ENCODE measurements at regions not wholly inside any gene's neighbourhood (a gene's known extent, or its start where the extent isn't known, plus 50 kb on each side); places are given as distances from the start of the nearest gene placed in this dataset.

DNA sequence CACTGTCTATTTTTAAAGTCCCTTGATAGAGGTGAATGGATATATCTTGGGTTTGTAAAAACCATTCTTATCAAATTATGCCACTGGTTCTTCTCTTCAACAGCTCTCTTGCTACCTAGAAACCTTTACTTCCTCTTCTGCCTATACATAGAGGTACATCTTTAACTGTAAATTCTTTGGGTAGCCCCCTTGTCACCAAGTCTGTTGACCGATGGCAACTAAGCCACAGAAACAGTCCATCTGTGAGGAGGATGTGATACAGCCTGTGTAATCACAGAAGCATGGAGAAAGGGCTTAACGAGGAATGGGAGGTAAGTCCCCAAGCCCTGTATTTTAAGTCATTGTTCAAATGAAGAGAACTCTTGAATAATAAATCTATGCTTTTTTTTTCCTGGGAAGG lies 246.5 kb upstream of the MDFIC2 start:
- H3K4me1 ChIP-seq (ENCODE audit: control insufficient read depth, extremely low read depth, insufficient read depth, low read length) = no peaks in the 10 kb centered on the region
- H2AFZ ChIP-seq (ENCODE audit: control insufficient read depth, low read length) = no peak overlapping the region
- no peaks in the 10 kb centered on the region for H3K79me2 ChIP-seq (ENCODE audit: control insufficient read depth, insufficient read depth, low read length)
- no peak for FAIRE-seq
- no peak overlapping the region for H3K9ac ChIP-seq (ENCODE audit: control insufficient read depth, extremely low read depth, insufficient read depth, low read length)
- no peaks in the 10 kb centered on the region for H3K9me1 ChIP-seq (ENCODE audit: control insufficient read depth, extremely low read depth, insufficient read depth, low read length)
- no peak overlapping the region for H3K27ac ChIP-seq (ENCODE audit: control insufficient read depth, insufficient read depth, low read length)
- H3K36me3 ChIP-seq (ENCODE audit: control insufficient read depth in 2 of 2, extremely low read depth in 1 of 2, insufficient read depth in 2 of 2, low read length in 2 of 2) = no peaks in the 10 kb centered on the region
- no peak for DNase-seq (ENCODE audit: low read depth, low spot score)
- dilution Hi-C loops (cut with MboI; ENCODE audit: extremely low pct_ligation_motif_present, low sequenced_read_pairs) = no loop called here
- TF ChIP-seq EZH2 (IDR thresholded peaks at IDR 0.05; ENCODE audit: low read length) = no peak
- TF ChIP-seq CTCF (optimal IDR thresholded peaks at IDR 0.05 in 1 of 3, IDR thresholded peaks at IDR 0.05 in 1 of 3, conservative IDR thresholded peaks at IDR 0.05 in 1 of 3; ENCODE audit: extremely low read depth in 1 of 3, insufficient read depth in 2 of 3, low read length in 3 of 3) = no peak
- H4K20me1 ChIP-seq (ENCODE audit: control insufficient read depth, extremely low read depth, insufficient read depth, low read length) = no peaks in the 10 kb centered on the region
- H3K27me3 ChIP-seq (ENCODE audit: control insufficient read depth, extremely low read depth, insufficient read depth, low read length) = no peaks in the 10 kb centered on the region
- H3K9me3 ChIP-seq (ENCODE audit: control insufficient read depth, low read depth, low read length) = no peaks in the 10 kb centered on the region
- no peak overlapping the region for H3K4me3 ChIP-seq (ENCODE audit: control insufficient read depth in 2 of 3, extremely low read depth in 1 of 3, insufficient read depth in 2 of 3, low read depth in 1 of 3, low read length in 3 of 3)
- H3K4me2 ChIP-seq (ENCODE audit: control insufficient read depth, extremely low read depth, insufficient read depth, low read depth, low read length) = no peak overlapping the region

DNA sequence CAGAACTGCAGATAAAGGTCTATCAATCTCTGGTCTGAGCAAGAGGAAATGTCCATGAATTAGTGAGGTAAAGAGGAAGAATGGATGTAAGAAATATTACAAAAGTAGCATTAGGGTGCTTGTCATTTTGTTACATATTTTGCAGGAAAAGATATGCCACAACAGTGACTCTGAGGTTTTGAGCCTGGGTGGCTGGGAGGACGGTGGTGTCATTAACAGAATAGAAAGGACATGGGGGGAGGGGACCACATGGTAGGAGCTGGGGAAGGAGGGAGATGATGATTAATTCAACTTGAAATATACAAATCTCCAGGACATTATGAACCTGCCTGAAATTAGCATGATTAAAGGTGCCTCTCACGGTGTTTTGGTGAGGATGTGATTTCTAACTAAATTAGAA lies 245.5 kb upstream of the MDFIC2 start:
- no peaks in the 10 kb centered on the region for H3K79me2 ChIP-seq (ENCODE audit: control insufficient read depth, insufficient read depth, low read length)
- H3K9me3 ChIP-seq (ENCODE audit: control insufficient read depth, low read depth, low read length) = no peaks in the 10 kb centered on the region
- H3K36me3 ChIP-seq (ENCODE audit: control insufficient read depth in 2 of 2, extremely low read depth in 1 of 2, insufficient read depth in 2 of 2, low read length in 2 of 2) = no peaks in the 10 kb centered on the region
- dilution Hi-C loops (cut with MboI; ENCODE audit: extremely low pct_ligation_motif_present, low sequenced_read_pairs) = no loop called here
- no peak overlapping the region for H2AFZ ChIP-seq (ENCODE audit: control insufficient read depth, low read length)
- no peaks in the 10 kb centered on the region for H3K9me1 ChIP-seq (ENCODE audit: control insufficient read depth, extremely low read depth, insufficient read depth, low read length)
- TF ChIP-seq CTCF (optimal IDR thresholded peaks at IDR 0.05 in 1 of 3, IDR thresholded peaks at IDR 0.05 in 1 of 3, conservative IDR thresholded peaks at IDR 0.05 in 1 of 3; ENCODE audit: extremely low read depth in 1 of 3, insufficient read depth in 2 of 3, low read length in 3 of 3) = no peak
- no peak for TF ChIP-seq EZH2 (IDR thresholded peaks at IDR 0.05; ENCODE audit: low read length)
- no peak overlapping the region for H3K27ac ChIP-seq (ENCODE audit: control insufficient read depth, insufficient read depth, low read length)
- no peaks in the 10 kb centered on the region for H3K4me1 ChIP-seq (ENCODE audit: control insufficient read depth, extremely low read depth, insufficient read depth, low read length)
- FAIRE-seq (no peak), DNase-seq (ENCODE audit: low read depth, low spot score) (no peak)
- no peaks in the 10 kb centered on the region for H4K20me1 ChIP-seq (ENCODE audit: control insufficient read depth, extremely low read depth, insufficient read depth, low read length)
- H3K4me3 ChIP-seq (ENCODE audit: control insufficient read depth in 2 of 3, extremely low read depth in 1 of 3, insufficient read depth in 2 of 3, low read depth in 1 of 3, low read length in 3 of 3) = no peak overlapping the region
- no peaks in the 10 kb centered on the region for H3K27me3 ChIP-seq (ENCODE audit: control insufficient read depth, extremely low read depth, insufficient read depth, low read length)
- H3K9ac ChIP-seq (ENCODE audit: control insufficient read depth, extremely low read depth, insufficient read depth, low read length) = no peak overlapping the region
- H3K4me2 ChIP-seq (ENCODE audit: control insufficient read depth, extremely low read depth, insufficient read depth, low read depth, low read length) = no peak overlapping the region
